Right lobe of liver (tissue), 4 donors: ENCODE measurements at regions not wholly inside any gene's neighbourhood (a gene's known extent, or its start where the extent isn't known, plus 50 kb on each side); places are given as distances from the start of the nearest gene placed in this dataset.
"Not testable (repeated sequence)": the region's sequence is repeated elsewhere in the genome, so short reads cannot be mapped to it uniquely, and the experiment has no call there.

ENCODE experiments used
- POLR2A ChIP-seq: fragments of 450-650 bp; IDR thresholded peaks from one replicate; pipeline ENCODE4 v1.6.1; 2017; ENCODE audit warnings: antibody characterized with exemption, mild to moderate bottlenecking
- TF ChIP-seq, protein P1 (sequence below), 4 donors: fragments of 200-600 bp in 3 of 4; fragments of 450-650 bp in 1 of 4; IDR thresholded peaks; one replicate each; pipeline versions ENCODE4 v1.5.1 to v1.8.0; 2016 to 2022; ENCODE audit warnings: antibody characterized with exemption in 4 of 4, mild to moderate bottlenecking in 2 of 4
- donor health status: DM: no; HTN: no; CAD: no.
- donor health status: DM: no; HTN: no; CAD: no.
- donor health status: DM: no; HTN: yes; CAD: no.

DNA sequence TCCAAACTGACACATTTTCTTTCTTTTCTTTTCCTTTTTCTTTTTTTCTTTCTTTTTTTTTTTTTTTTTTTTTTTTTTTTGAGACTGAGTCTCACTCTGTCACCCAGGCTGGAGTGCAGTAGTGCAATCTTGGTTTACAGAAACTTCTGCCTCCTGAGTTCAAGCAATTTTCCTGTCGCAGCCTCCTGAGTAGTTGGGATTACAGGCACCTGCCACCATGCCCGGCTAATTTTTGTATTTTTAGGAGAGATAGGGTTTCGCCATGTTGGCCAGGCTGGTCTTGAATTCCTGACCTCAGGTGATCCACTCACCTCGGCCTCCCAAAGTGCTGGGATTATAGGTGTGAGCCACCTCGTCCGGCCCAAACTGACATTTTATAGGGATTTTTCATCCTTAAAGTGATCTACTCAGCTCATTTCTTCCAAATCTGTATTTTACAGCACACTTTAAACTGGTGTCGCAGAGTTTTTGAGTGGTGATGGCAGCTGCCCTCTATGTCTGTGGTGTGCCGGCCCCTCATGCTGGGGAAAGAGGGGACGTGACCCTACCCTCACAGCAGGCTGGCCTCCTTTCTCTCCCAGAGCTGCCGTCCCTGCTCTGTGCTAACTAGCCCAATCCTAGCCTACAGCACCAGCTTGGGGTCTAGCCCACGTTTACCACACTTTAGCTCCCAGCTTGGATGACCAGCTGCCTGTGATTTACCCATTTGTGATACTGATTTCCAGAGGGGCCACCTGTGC, 211.9 kb upstream of the HAAO start:
- TF ChIP-seq, protein P1, sequence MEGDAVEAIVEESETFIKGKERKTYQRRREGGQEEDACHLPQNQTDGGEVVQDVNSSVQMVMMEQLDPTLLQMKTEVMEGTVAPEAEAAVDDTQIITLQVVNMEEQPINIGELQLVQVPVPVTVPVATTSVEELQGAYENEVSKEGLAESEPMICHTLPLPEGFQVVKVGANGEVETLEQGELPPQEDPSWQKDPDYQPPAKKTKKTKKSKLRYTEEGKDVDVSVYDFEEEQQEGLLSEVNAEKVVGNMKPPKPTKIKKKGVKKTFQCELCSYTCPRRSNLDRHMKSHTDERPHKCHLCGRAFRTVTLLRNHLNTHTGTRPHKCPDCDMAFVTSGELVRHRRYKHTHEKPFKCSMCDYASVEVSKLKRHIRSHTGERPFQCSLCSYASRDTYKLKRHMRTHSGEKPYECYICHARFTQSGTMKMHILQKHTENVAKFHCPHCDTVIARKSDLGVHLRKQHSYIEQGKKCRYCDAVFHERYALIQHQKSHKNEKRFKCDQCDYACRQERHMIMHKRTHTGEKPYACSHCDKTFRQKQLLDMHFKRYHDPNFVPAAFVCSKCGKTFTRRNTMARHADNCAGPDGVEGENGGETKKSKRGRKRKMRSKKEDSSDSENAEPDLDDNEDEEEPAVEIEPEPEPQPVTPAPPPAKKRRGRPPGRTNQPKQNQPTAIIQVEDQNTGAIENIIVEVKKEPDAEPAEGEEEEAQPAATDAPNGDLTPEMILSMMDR (IDR thresholded peaks at IDR 0.05), result not testable (repeated sequence)
- TF ChIP-seq POLR2A, result not testable (repeated sequence)
